ENCODE measurements at regions not wholly inside any gene's neighbourhood (a gene's known extent, or its start where the extent isn't known, plus 50 kb on each side); places are given as distances from the start of the nearest gene placed in this dataset.

- ChIA-PET CTCF (no interaction called here), POLR2A (no interaction called here)
Observed at GRCh38 chr3:105315144-105315543, 51.6 kb upstream of the ALCAM start.

DNA sequence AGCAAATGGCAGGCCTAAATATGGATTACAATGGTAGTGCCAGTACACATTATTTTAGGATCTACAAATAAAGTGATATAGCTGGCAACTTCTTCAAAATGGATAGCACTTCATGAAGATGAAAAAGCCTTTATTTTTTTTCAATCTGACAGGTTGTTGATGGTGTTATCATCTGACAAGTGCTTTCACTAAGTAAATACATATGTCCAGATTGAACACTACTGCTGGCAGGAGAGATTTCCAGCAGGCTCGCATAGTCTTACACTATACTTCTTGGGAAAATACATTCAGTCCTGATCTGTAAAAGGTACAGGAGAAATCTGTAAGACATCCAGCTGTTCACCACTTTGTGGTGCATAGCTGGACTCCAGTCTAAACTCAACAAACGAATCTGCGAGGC, 50.9 kb upstream of the ALCAM start:
- ChIA-PET CTCF (no interaction called here), POLR2A (no interaction called here)

GRCh38 chr3:105316331-105316730, 50.4 kb upstream of the ALCAM start:
- CTCF ChIA-PET: no interaction called here

More at GRCh38 chr3:105316331-105316730, 50.4 kb upstream of the ALCAM start:
- POLR2A ChIA-PET: no interaction called here

Data from activated CD8-positive, alpha-beta memory T cell treated with anti-CD3 and anti-CD28 coated beads for 36 hours (primary cell).